HG02763 (cell line): ENCODE measurements at regions not wholly inside any gene's neighbourhood (a gene's known extent, or its start where the extent isn't known, plus 50 kb on each side); places are given as distances from the start of the nearest gene placed in this dataset.
"Not testable (repeated sequence)": the region's sequence is repeated elsewhere in the genome, so short reads cannot be mapped to it uniquely, and the experiment has no call there.

Experiments used
- ATAC-seq: cut with Tn5 transposase; IDR thresholded peaks from one replicate; pipeline ENCODE4 v1.9.1; 2021; ENCODE audit warnings: mild to moderate bottlenecking, moderate library complexity; ENCODE audit not compliant: unreplicated experiment

DNA sequence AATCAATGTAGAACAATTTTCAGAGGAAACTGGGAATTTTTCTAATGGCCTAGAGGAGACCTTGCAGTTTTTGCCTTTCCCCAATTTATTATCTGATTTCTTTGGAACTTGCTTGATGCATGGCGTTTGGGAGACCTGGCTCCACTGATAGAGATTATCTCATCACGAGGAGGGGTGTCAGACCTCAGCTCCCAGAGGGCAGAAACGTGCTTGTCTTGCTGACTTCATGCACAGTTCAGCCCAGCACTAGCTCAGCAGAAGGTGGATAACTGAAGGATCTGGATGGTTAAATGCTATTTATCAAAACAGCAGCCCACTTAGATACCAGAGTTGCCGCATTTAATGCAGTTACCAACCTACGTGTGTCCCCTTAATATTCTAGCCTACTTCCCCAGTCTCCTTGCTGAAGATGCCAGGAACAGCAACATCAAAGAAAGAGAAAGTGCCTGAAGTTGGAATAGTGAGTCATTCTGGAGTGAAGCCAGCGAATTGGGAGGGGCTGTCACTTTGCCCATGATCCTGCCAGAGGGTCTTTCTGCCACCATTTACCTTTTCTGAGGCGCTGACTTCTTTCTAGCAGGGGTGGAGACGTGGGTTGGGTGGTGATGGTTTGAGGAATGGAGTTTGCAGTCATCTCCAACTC is 133.5 kb upstream of the CADM1 start:
- no peak for ATAC-seq

- ATAC-seq: no peak
Measured at GRCh38 chr11:115636753-115637527, 132.7 kb upstream of the CADM1 start.

- not testable (repeated sequence) for ATAC-seq
Measured at GRCh38 chr11:115633977-115634376, 129.8 kb upstream of the CADM1 start.

DNA sequence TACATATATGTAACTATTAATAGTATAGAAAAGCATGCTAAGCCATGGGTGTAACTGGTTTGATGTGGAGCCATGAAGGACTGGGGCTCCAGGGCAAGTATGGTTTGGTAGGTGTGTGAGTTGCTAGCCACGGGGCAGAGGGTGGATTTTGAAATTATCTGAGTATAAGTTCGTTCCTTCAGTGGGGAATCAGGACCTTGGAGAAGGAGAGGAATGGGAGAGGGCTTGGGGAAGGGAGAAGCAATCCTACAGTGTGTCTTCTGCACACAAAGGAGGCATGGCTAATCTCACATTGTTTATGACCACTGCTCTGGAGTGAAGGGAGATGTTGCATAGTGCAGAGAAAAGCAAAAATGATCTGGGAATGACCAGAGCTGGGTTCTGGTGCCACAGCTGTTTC is 127.8 kb upstream of the CADM1 start:
- ATAC-seq: no peak

DNA sequence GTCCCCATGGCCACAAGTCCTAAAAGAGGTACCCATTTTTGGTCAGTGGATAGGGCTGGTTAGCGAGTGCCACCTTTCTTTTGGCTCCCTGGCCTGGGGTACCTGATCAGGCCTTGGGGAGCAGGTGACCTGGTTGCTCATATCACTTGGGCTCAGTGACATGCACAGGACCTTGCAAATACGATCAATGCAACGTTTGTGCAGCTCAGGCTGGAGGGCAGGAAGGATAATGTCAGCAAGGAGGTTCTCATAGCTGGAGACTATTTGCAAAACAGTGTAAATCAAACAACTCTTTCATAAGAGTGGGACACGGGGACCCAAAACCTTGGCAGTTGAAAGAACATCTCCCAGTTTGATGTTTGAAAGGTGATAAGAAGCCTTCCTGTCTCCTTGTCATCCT is 127.4 kb upstream of the CADM1 start:
- no peak for ATAC-seq

DNA sequence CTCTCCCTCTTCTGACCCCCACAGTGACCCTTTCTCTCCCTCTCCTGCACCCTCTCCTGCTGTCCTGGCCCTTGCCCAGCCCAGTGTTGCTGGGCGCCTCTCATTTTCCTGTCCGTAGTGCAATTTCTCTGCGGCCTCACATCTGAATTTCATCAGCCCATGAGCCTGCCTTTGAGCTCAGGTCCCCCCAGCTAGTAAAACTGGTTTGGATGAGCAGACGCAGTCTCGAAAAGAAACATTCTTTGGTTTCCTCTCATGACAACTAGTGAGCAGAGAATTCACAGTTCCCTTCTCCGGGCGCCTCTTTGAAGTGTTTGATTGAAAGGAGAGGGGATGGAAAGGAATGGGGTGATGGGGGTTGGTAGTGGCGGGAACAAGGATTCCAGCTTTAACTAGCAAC is 126.0 kb upstream of the CADM1 start:
- no peak for ATAC-seq

GRCh38 chr11:115629456-115630015 is 125.3 kb upstream of the CADM1 start:
- ATAC-seq: no peak

DNA sequence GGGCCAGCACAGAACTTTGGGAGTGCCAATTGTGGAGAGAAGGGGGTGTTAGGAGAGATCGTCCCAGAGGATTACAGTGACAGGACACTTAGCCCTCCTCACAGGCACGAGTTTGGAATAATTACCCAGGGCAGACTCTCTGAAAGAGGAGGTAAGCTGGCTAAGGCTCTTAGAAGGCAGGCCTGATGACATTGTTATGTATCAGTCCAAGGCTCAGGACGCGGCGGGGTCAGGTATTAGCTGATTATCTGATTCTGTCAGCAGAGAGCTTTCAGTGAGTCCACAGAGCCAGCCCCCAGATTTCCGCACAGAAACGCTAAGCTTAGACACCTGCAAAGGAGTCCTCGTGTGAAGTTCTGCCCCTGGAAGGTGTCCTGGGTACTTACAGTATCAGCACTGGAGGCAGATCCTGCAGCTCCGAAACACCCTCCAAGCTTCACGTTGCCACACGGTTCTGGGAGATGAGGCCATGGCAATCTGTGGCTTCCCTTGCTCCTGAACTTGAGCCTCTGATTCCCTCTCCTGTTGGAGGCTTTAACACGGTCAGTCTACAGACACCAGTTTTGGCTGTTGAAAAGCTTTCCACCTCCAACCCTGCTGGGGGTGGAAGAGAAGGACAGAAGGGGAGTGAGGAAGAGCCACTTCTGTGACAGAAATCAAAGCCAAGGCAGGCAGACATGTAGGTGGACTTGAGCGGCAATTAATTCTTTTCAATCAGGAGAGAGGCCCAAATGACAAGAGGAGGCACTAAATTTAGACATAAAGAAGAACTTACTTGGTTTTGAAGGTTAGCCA is 123.6 kb upstream of the CADM1 start:
- no peak for ATAC-seq

GRCh38 chr11:115627071-115627470 is 122.9 kb upstream of the CADM1 start:
- ATAC-seq: no peak

DNA sequence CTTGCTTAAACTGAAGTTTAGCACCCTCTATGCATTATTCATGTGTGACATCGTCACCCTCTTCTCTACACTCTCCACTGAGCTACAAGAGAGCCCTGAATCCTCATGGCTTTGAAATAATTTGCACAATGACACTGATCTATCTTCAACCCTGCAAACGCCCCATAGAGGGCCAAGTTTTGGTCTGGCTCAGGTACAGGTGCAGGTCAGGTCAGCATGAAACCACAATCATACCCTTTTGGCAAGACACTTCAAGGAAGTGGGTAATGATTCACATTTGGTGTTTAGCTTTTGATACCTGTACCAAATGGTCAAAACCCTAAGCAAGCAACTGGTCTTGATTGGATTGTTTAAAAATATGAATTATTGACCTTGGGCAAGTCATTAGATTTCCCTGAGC is 122.2 kb upstream of the CADM1 start:
- ATAC-seq: no peak

DNA sequence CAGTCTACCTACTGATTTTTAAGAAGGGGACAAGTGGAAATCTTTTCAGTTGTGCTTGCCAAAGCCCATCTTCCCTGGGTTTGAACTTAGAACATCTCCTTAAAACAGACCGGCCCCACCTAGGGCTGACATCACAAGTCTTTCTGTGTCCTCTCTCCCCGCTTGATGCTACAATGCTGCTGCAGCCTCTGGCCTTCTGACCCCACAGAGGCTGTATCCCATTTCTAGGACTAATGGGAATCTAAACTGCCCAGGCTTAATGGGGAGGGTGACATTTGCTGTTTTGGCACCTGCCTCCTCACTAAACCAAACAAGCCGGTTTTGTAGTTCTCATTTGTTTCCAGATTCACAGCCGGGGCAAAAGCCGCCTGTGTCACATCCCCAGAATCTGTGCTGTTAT is 121.3 kb upstream of the CADM1 start:
- no peak for ATAC-seq

DNA sequence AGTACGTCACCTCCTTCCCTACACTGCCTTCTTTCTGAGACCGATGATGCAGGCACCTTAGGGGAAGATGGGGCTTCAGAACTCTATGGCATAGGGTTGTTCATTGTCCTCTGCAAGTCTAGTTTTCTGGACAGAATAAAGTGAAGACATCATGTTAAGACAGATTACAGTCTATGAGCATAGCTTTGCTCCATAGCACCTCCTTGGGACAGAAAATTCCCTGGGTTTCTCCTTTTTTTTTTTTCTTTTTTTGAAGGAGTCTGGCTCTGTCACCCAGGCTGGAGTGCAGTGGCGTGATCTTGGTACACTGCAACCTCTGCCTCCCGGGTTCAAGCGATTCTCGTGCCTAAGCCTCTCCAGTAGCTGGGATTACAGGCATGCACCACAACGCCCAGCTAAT is 119.8 kb upstream of the CADM1 start:
- no peak for ATAC-seq

GRCh38 chr11:115623021-115623451 is 118.8 kb upstream of the CADM1 start:
- no peak for ATAC-seq

- no peak for ATAC-seq
Measured at GRCh38 chr11:115618428-115618827, 114.2 kb upstream of the CADM1 start.

- no peak for ATAC-seq
Measured at GRCh38 chr11:115617767-115618166, 113.6 kb upstream of the CADM1 start.

DNA sequence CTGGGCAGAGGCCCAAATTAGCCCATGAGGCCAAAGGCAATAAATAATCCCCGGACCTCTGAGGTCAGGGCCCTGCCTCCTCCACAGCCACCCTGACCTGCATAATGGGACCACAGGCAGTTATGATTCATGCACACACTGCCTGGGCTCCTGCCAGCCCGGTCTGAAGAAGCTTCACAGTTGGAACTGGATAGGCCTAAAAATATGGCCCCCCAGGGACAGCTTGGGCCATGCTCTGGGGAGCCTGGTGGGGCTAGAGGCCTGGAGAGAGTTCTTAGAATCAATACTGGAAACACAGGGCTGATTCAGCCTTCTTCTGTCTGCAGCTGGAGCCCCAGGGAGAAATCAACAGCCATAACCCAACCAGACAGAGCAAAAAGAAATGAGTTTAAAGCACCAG is 112.8 kb upstream of the CADM1 start:
- no peak for ATAC-seq

- ATAC-seq: no peak
Measured at GRCh38 chr11:115613986-115614632, 109.9 kb upstream of the CADM1 start.

- no peak for ATAC-seq
Measured at GRCh38 chr11:115613004-115613403, 108.8 kb upstream of the CADM1 start.

- ATAC-seq: no peak
Measured at GRCh38 chr11:115612046-115612730, 108.0 kb upstream of the CADM1 start.

- ATAC-seq: no peak
Measured at GRCh38 chr11:115611343-115611742, 107.1 kb upstream of the CADM1 start.
